Psoas muscle (tissue), 7 donors: ENCODE measurements at regions not wholly inside any gene's neighbourhood (a gene's known extent, or its start where the extent isn't known, plus 50 kb on each side); places are given as distances from the start of the nearest gene placed in this dataset.

ENCODE experiments used
- ATAC-seq, 4 donors: fragments of 200-7000 bp; cut with Tn5 transposase; one replicate each; pipeline ENCODE4 v1.9.1; 2020; ENCODE audit warnings: moderate library complexity in 3 of 4, mild to moderate bottlenecking in 2 of 4
- DNase-seq, 2 donors: peaks; one replicate each; pipeline ENCODE4 v3.0.0-alpha.2; 2020
- H3K27ac ChIP-seq: fragments of 200-600 bp; one replicate; pipeline ENCODE4 v1.8.0; 2022
- H3K27me3 ChIP-seq, 3 donors: fragments of 200-600 bp in 1 of 3; one replicate each; pipeline versions ENCODE4 v1.6.1 to v1.8.0; 2013 to 2022; ENCODE audit warnings: low read length in 2 of 3, mild to moderate bottlenecking in 2 of 3, moderate library complexity in 1 of 3; ENCODE audit not compliant: insufficient read depth in 3 of 3
- H3K36me3 ChIP-seq, 2 donors: fragments of 200-600 bp in 1 of 2; one replicate each; pipeline versions ENCODE4 v1.6.1 to v1.8.0; 2013 to 2022; ENCODE audit warnings: low read depth in 1 of 2, mild to moderate bottlenecking in 1 of 2, moderate library complexity in 1 of 2; ENCODE audit not compliant: insufficient read depth in 1 of 2
- H3K4me1 ChIP-seq: fragments of 200-600 bp; one replicate; pipeline ENCODE4 v1.8.0; 2022
- H3K4me3 ChIP-seq: fragments of 200-600 bp; one replicate; pipeline ENCODE4 v1.8.0; 2022; ENCODE audit warnings: mild to moderate bottlenecking
- H3K9me3 ChIP-seq: fragments of 200-600 bp; one replicate; pipeline ENCODE4 v1.8.0; 2022
- WGBS, 3 donors: extraction: QIAGEN DNeasy Blood & Tissue Kit; methylation state at CpG; one replicate each; pipeline versions ENCODE4 v1.1.6 to v1.1.7; 2013; 5-methylcytosine and 5-hydroxymethylcytosine counted together
- intact Hi-C, 2 donors: fragments of 100-400 bp; cut with DNase I; formaldehyde crosslinking; loops; one replicate each; pipeline versions ENCODE4 v1.11.0 to v1.14.2; 2022
- TF ChIP-seq, protein P1 (sequence below): fragments of 200-600 bp; IDR thresholded peaks from one replicate; pipeline ENCODE4 v1.8.0; 2022; ENCODE audit warnings: antibody characterized with exemption
- donor health status: healthy with polysubstance abuse.
- donor health status: DM: no; HTN: no; CAD: no; lungs with moderate emphysema.
- donor health status: Bipolar disorder and iron deficiency.
- donor health status: healthy.
- donor health status: DM: yes; HTN: yes; CAD: no.
- donor health status: DM: no; HTN: no; CAD: no.
- donor health status: DM: yes; HTN: yes; CAD: no.

DNA sequence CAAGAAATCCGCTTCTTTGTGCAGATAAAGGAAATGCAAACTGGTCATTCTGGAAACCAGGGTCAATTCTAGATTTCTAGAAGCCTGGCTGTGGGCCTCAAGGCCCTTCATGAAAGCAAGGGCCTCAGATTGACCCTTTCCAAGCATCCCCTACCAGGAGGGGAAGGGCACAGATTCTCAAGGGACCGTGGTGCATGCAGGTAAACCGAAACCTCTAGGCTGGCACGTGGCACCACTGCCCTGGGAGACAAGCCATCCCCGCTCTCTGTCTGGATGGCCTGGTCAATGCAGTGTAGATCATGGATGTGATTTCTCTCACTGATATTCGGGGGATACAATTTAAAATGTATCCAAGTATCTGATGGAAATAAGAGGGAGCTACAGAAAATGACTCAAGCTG is 69.4 kb downstream of the TOMM20 start:
- Histone ChIP-seq H3K4me1 (peaks cover 23% of the 10 kb centered on the region), H3K27ac (no peak overlapping the region), H3K9me3 (no peaks in the 10 kb centered on the region), H3K27me3 (no peaks in the 10 kb centered on the region), H3K36me3 (no peaks in the 10 kb centered on the region), H3K4me3 (no peak overlapping the region)
- ATAC-seq, result no peak
- intact Hi-C loops, result loop anchor here in 1 of 2 donors (5.0 kb wide), 1 partner anchor 52 kb away; no protein-coding TSS in a partner anchor
- no peak for DNase-seq
- TF ChIP-seq, protein P1, sequence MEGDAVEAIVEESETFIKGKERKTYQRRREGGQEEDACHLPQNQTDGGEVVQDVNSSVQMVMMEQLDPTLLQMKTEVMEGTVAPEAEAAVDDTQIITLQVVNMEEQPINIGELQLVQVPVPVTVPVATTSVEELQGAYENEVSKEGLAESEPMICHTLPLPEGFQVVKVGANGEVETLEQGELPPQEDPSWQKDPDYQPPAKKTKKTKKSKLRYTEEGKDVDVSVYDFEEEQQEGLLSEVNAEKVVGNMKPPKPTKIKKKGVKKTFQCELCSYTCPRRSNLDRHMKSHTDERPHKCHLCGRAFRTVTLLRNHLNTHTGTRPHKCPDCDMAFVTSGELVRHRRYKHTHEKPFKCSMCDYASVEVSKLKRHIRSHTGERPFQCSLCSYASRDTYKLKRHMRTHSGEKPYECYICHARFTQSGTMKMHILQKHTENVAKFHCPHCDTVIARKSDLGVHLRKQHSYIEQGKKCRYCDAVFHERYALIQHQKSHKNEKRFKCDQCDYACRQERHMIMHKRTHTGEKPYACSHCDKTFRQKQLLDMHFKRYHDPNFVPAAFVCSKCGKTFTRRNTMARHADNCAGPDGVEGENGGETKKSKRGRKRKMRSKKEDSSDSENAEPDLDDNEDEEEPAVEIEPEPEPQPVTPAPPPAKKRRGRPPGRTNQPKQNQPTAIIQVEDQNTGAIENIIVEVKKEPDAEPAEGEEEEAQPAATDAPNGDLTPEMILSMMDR, result no peak
- 51 to 72% (median 57%) methylated on average over 6 of the region's 6 CpGs for WGBS, 3 donors

- intact Hi-C loops, result loop anchor here in 1 of 2 donors (5.0 kb wide), 1 partner anchor 51 kb away; no protein-coding TSS in a partner anchor
- no peak for DNase-seq
- Histone ChIP-seq H3K27ac (no peak overlapping the region), H3K27me3 (no peaks in the 10 kb centered on the region), H3K4me3 (no peak overlapping the region), H3K9me3 (no peaks in the 10 kb centered on the region), H3K36me3 (no peaks in the 10 kb centered on the region), H3K4me1 (peaks cover 23% of the 10 kb centered on the region)
- ATAC-seq, result no peak
- 19 to 41% (median 29%) methylated on average over 1 of the region's 1 CpG for WGBS, 3 donors
- TF ChIP-seq, protein P1, result no peak
Measured at GRCh38 chr1:235058695-235059094, 69.9 kb downstream of the TOMM20 start.

DNA sequence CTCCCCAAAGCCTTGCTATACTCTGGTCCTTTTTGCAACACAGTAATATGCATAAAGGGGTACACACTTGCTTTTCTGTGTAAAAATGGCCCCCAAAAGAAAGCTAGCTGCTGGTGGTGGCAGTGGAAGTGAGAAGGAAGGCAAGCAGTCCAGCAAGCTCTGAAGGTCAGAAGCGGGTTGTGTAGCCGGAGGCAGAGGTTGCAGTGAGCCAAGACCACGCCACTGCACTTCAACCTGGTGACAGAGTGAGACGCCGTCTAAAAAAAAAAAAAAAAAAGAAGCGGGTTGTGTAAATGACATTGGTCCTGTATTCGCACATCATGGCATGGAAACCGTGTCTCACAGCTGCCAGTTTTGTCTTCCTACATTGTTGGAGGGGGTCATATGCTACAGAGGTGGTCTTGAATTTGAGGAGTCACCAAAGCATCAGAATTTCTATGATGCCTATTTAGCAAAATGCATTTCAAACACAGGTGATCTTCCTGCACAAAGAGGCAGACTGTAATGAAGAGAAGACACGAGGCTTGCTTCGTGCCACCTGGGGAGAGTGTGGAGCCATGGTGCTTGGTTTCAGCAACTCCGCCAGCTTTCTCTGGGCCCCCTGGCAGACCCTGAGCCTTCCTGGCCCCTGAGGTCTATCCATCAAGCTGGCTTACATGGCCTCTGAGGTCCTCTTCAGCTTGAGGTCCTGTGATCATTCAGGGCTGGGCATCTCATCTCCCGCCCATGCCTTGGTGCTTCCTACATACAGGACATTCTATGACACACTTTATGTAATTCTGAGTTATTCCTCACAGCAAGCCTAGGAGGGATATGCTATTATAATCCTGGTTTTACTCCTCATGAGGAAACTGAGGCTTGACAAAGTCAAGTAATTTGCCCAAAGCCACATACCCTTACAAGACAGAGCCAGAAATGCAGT is 71.0 kb downstream of the TOMM20 start:
- 89 to 95% (median 92%) methylated on average over 12 of the region's 12 CpGs for WGBS, 3 donors
- ATAC-seq, result no peak
- Histone ChIP-seq H3K4me1 (peaks cover 15% of the 10 kb centered on the region), H3K27ac (no peak overlapping the region), H3K9me3 (no peaks in the 10 kb centered on the region), H3K36me3 (no peaks in the 10 kb centered on the region), H3K27me3 (no peaks in the 10 kb centered on the region), H3K4me3 (no peak overlapping the region)
- intact Hi-C loops, result loop anchor here in 1 of 2 donors (5.0 kb wide), 1 partner anchor 50 kb away; no protein-coding TSS in a partner anchor
- TF ChIP-seq, protein P1, result no peak
- no peak for DNase-seq

- intact Hi-C loops, result loop anchor here in 1 of 2 donors (5.0 kb wide), 1 partner anchor 50 kb away; no protein-coding TSS in a partner anchor
- H3K27ac ChIP-seq, result no peak overlapping the region
- H3K9me3 ChIP-seq, result no peaks in the 10 kb centered on the region
- TF ChIP-seq, protein P1, result no peak
- DNase-seq (no peak), ATAC-seq (peak; percentile 15 to 87 (median 51))
- 91 to 99% (median 96%) methylated on average over 7 of the region's 7 CpGs for WGBS, 3 donors
- no peaks in the 10 kb centered on the region for H3K27me3 ChIP-seq
- no peak overlapping the region for H3K4me3 ChIP-seq
- peaks cover 8% of the 10 kb centered on the region for H3K4me1 ChIP-seq
- H3K36me3 ChIP-seq, result no peaks in the 10 kb centered on the region
Measured at GRCh38 chr1:235056937-235057336, 71.7 kb downstream of the TOMM20 start.
